OCI-LY7 (cell line): ENCODE measurements at regions not wholly inside any gene's neighbourhood (a gene's known extent, or its start where the extent isn't known, plus 50 kb on each side); places are given as distances from the start of the nearest gene placed in this dataset.

Experiments used
- BruUV-seq: library from RNA; stranded (reverse); fragments of 400-500 nt; replicated peaks from 2 replicates; lab custom pipeline; 2021; lab: Mats Ljungman, UMichigan
- CTCF ChIA-PET: fragments of 300-600 bp; sonication (Branson Sonifier 250); formaldehyde crosslinking; loops from one replicate; lab custom pipeline; 2022; ENCODE audit warnings: antibody characterized with exemption; ENCODE audit not compliant: unreplicated experiment; lab: Charles Lee
- POLR2A ChIA-PET: fragments of 300-600 bp; sonication (Branson Sonifier 250); formaldehyde crosslinking; loops from one replicate; lab custom pipeline; 2022; ENCODE audit warnings: antibody characterized with exemption; lab: Charles Lee
- DNase-seq: peaks from one replicate; pipeline ENCODE4 v3.0.0-alpha.2; 2015; ENCODE audit warnings: low spot score
- H2AFZ ChIP-seq: fragments of 200-600 bp; sonication (generic), shearing (Covaris generic); 2 replicates; pipeline ENCODE4 v1.6.1; 2014; ENCODE audit warnings: mild to moderate bottlenecking, antibody characterized with exemption, low read length, moderate library complexity
- H3K27ac ChIP-seq: fragments of 200-600 bp; sonication (generic); 2 replicates; pipeline ENCODE4 v1.5.1; 2014; ENCODE audit warnings: mixed run types, low read depth, mild to moderate bottlenecking, moderate library complexity, low read length, inconsistent platforms; ENCODE audit not compliant: poor library complexity, severe bottlenecking
- H3K36me3 ChIP-seq: fragments of 200-600 bp; sonication (generic); 2 replicates; pipeline ENCODE4 v1.6.1; 2014; ENCODE audit warnings: mild to moderate bottlenecking, antibody characterized with exemption, low read length, moderate library complexity, mixed read lengths; ENCODE audit not compliant: insufficient read depth
- H3K4me1 ChIP-seq: fragments of 200-600 bp; sonication (generic); 2 replicates; pipeline ENCODE4 v1.5.1; 2014; ENCODE audit warnings: mild to moderate bottlenecking, low read length; ENCODE audit not compliant: insufficient read depth, poor library complexity, severe bottlenecking
- H3K4me2 ChIP-seq: fragments of 200-600 bp; sonication (generic); 2 replicates; pipeline ENCODE4 v1.6.1; 2014; ENCODE audit warnings: mild to moderate bottlenecking, low read length
- H3K4me3 ChIP-seq: fragments of 200-600 bp; sonication (generic); 2 replicates; pipeline ENCODE4 v1.5.1; 2014; ENCODE audit warnings: mild to moderate bottlenecking, low read depth, low read length; ENCODE audit not compliant: poor library complexity, severe bottlenecking
- H3K79me2 ChIP-seq: fragments of 200-600 bp; sonication (generic); 2 replicates; pipeline ENCODE4 v1.6.1; 2016; ENCODE audit warnings: low read depth, mild to moderate bottlenecking, low read length, moderate library complexity, mixed read lengths; ENCODE audit not compliant: insufficient read depth
- H3K9me2 ChIP-seq: fragments of 200-600 bp; sonication (generic); 2 replicates; pipeline ENCODE4 v1.6.1; 2016; ENCODE audit warnings: mild to moderate bottlenecking, low read length, mixed read lengths; ENCODE audit not compliant: insufficient read depth
- H3K9me3 ChIP-seq: fragments of 200-600 bp; sonication (generic); 2 replicates; pipeline ENCODE4 v1.6.1; 2014; ENCODE audit warnings: mild to moderate bottlenecking, mixed run types, low read length, mixed read lengths
- H4K20me1 ChIP-seq: fragments of 200-600 bp; sonication (generic); 2 replicates; pipeline ENCODE4 v1.6.1; 2014; ENCODE audit warnings: mild to moderate bottlenecking, antibody characterized with exemption, low read length, moderate library complexity, mixed read lengths; ENCODE audit not compliant: insufficient read depth
- CTCF ChIP-seq: fragments of 200-600 bp; sonication (generic); conservative IDR thresholded peaks from 2 replicates; pipeline ENCODE4 v1.5.1; 2014; ENCODE audit warnings: mild to moderate bottlenecking, antibody characterized with exemption, low read length, moderate library complexity, mixed read lengths
- EZH2phosphoT487 ChIP-seq: fragments of 200-600 bp; sonication (generic); IDR thresholded peaks from 2 replicates; pipeline ENCODE4 v1.6.1; 2018; ENCODE audit warnings: low read depth, borderline replicate concordance, mild to moderate bottlenecking, mixed run types, antibody characterized with exemption, low read length, moderate library complexity, mixed read lengths
- intact Hi-C: fragments of 100-400 bp; cut with micrococcal nuclease; formaldehyde crosslinking; loops from one replicate; pipeline ENCODE4 v1.10.0; 2022; ENCODE audit not compliant: unreplicated experiment

GRCh38 chr16:61083711-61084110 is 952.5 kb downstream of the CDH8 start:
- BruUV-seq = no TSS peak
- no peak overlapping the region for H3K27ac ChIP-seq
- no peak for DNase-seq
- H3K79me2 ChIP-seq = no peaks in the 10 kb centered on the region
- H3K36me3 ChIP-seq = no peaks in the 10 kb centered on the region
- H3K9me3 ChIP-seq = no peaks in the 10 kb centered on the region
- intact Hi-C loops = no loop called here
- no peak overlapping the region for H3K4me3 ChIP-seq
- no peak for TF ChIP-seq EZH2phosphoT487
- TF ChIP-seq CTCF = no peak
- H2AFZ ChIP-seq = no peak overlapping the region
- H3K4me1 ChIP-seq = no peaks in the 10 kb centered on the region
- H3K4me2 ChIP-seq = no peak overlapping the region
- H3K9me2 ChIP-seq = no peaks in the 10 kb centered on the region
- ChIA-PET CTCF (no interaction called here), POLR2A (no interaction called here)
- no peaks in the 10 kb centered on the region for H4K20me1 ChIP-seq

- H3K27ac ChIP-seq = no peak overlapping the region
- ChIA-PET CTCF (no interaction called here), POLR2A (no interaction called here)
- TF ChIP-seq EZH2phosphoT487 = no peak
- no peak for TF ChIP-seq CTCF
- H2AFZ ChIP-seq = no peak overlapping the region
- intact Hi-C loops = no loop called here
- no peaks in the 10 kb centered on the region for H3K79me2 ChIP-seq
- H4K20me1 ChIP-seq = no peaks in the 10 kb centered on the region
- 0 out of 2 replicates have a peak, but pooled peaks cover 9% of the 10 kb centered on the region for H3K9me3 ChIP-seq
- DNase-seq = no peak
- no peaks in the 10 kb centered on the region for H3K4me1 ChIP-seq
- no peak overlapping the region for H3K4me3 ChIP-seq
- BruUV-seq = no TSS peak
- H3K36me3 ChIP-seq = no peaks in the 10 kb centered on the region
- no peaks in the 10 kb centered on the region for H3K9me2 ChIP-seq
- H3K4me2 ChIP-seq = no peak overlapping the region
Measured at GRCh38 chr16:61074324-61074723, 961.9 kb downstream of the CDH8 start.

- Histone ChIP-seq H3K4me3 (no peak overlapping the region), H4K20me1 (no peaks in the 10 kb centered on the region), H3K36me3 (no peaks in the 10 kb centered on the region), H3K4me1 (no peaks in the 10 kb centered on the region), H3K79me2 (no peaks in the 10 kb centered on the region), H3K27ac (no peak overlapping the region), H3K9me3 (no peaks in the 10 kb centered on the region), H3K4me2 (no peak overlapping the region), H3K9me2 (no peaks in the 10 kb centered on the region), H2AFZ (no peak overlapping the region)
- DNase-seq = no peak
- intact Hi-C loops = no loop called here
- TF ChIP-seq CTCF (no peak), EZH2phosphoT487 (no peak)
- CTCF ChIA-PET = no interaction called here
- POLR2A ChIA-PET = no interaction called here
- no TSS peak for BruUV-seq
Measured at GRCh38 chr16:61057635-61058034, 978.6 kb downstream of the CDH8 start.
